NCI-H82 treated with DMSO at 0.1 percent for 48 hours (cell line): ENCODE measurements at regions not wholly inside any gene's neighbourhood (a gene's known extent, or its start where the extent isn't known, plus 50 kb on each side); places are given as distances from the start of the nearest gene placed in this dataset.

Experiments used
- DNase-seq: peaks from one replicate; lab custom pipeline; 2025; ENCODE audit not compliant: unreplicated experiment; lab: John Stamatoyannopoulos, UW

DNA sequence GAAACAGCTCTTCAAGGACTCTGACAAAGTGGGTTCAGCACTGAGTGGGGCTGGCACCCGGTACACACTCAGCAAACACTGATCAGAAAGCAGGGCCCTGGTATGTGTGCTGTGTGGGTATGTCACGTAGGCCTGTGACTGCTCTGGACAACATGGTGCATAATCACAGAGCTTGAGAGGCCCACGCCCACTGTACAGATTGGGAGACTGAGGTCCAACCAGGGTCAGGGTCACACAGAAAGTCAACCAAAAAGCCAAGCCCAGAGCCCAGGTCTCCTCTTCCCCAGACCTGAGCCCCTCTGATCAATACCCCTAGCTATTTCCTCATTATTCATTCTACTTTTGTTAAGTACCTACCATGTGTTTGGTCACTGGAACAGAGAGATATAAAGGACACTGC, 166.1 kb upstream of the LINGO1 start:
- DNase-seq, result no peak

DNA sequence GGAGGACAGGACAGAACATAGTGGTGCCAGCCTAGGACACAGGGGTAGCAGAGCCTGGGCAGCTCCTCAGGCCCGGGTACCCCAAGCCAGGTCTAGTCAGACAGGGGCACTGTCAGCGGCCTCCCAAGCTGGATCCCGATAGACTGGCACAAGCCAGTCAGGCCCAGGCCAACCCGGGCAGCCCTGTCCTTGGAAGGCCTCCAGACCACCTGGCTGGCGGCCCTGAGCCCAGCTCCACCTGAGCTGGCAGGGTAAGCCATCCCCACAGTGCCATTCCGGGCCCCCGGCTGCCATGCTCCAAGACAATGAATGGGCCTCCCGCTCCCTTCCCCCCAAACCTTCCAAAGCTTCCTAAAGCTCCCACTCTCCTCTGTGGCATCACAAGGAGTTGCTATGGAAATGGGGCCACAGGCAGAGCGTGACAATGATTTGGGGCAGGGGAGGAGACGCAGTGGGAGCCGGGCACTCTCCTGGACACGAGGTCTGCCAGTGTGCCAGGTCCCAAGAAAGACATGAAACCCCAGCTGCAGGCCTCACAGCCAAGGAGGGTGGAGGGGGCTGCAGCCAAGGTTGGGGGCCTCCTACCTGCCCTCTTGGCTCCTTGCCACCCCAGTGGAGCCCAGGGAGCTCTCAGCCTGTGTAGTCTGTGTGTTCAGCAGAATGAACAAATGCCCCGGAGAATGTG, 165.6 kb upstream of the LINGO1 start:
- DNase-seq, result no peak

DNA sequence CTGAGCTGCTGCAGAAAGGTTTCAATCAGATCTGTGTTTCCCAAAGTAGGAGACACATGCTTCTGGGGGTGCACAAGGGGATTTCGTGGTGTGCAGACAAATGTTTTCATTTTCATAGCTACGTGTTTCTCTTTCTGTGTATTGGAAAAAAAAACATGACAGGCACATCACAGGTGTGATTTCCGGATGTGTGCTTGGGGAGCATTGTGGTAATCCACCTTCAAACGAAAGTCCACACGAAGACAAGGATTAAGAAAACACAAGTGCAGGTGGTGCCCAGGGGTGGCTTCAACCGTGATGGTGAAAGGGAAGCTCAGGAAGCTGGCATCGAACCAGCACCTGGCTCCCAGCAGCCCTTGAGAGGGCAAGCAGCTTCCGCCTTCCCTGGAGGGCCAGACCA, 164.6 kb upstream of the LINGO1 start:
- no peak for DNase-seq

DNA sequence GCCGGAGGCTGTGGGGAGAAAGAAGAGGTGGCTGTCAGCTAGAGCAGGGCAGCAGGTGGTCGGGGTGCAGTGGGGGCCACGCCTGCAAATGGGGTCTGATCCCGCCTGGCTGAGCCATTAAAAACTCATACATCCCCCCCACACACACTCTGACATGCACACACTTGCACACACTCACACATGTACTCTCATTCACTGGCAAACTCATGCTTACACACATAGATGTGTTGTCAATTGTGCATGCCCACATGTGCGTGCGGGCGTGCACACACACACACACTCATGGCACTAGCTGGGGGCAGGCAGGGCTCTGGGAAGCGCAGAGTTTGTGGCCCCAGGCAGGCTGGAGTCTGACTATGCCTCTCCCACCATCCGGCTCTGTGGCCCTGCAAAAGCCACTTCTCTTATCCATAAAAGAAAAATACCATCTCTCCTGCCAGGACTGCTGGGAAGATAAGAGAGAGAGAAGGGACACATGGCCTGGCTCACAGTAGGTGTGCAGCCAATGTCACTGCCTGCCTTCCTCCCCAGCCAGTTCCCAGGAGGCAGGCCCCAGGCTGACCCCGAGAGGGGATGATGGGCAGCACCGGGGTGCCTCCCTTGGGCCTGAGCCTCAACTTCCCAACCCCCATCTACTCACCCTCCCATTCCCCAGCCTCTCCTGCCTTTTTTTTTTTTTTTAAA, 163.5 kb upstream of the LINGO1 start:
- DNase-seq, result no peak

DNA sequence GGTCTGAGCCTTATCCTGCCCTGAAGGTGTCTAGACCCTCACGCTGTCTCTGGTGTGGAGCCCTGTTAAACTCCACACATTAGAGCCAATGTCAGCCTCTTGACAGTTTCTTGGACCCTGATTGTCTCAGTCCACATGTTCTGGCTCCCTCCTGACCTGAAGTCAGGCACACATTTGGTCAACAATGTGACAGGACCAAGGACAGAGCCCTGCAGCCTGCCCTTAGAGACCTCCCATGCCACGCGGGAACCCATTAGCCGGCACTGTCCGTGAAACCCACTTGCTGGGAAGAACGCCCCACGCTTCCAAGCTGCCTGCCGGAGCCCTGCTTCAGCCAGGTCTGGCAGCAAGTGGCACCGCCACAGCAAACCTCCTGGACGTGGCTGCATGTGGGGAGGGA, 162.7 kb upstream of the LINGO1 start:
- DNase-seq, result no peak

DNA sequence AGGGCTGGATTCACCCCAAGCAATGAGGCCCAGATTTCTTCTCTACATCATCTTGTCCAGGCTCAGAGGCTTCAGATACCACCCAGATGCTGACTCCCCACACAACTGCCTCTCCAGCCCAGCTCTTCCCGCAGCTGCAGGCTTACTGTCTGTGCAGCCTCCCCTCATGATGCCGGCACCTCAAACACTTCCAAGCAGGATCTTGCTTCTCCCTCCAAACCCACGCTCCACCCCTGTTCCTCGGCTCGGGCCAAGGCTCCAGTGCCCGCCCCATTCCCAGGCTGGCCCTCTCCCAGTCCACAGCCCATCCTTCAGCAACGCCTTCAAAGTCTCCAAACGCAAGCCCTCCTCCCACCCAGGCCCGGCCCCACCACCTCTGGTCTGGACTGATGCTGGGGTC, 159.2 kb upstream of the LINGO1 start:
- no peak for DNase-seq

DNA sequence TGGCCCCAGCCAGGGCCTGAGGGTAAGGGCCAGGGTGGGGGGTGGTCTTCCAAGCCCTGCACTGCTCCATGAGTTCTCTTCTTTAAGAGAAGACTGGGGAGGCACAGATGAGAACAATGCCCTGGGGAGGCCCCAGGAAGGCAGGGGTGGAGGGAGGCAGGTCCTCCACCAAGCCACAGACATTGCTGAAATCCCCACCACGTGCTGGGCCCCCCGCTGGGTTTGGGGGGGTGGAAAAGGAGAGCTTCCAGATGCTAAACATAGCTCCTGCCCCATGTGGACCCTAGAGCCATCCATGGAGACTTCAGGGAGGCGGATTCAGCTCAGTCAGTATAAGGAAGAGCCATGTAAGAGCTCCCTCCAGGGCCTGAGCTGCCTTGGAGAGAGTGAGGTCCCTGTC, 157.8 kb upstream of the LINGO1 start:
- DNase-seq, result no peak

DNA sequence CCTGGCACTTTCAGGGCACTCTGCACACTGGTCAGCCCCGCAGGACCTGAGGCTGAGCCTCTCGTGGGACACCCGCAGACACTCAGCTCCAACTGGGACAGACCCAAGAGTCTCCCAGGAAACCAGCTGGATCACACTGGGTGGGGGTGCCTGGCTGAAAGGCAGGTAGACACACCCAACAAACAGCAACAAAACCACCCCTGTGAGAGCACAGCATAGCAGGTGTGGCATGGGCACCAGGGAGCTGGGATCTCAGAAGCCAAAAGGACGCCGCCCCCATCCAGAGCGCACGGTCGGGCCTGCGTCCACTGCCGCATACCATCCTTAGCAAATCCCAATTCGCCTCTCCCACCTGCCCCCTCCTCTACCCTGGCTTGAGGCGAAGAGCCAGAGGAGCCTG, 154.2 kb upstream of the LINGO1 start:
- DNase-seq, result no peak

DNA sequence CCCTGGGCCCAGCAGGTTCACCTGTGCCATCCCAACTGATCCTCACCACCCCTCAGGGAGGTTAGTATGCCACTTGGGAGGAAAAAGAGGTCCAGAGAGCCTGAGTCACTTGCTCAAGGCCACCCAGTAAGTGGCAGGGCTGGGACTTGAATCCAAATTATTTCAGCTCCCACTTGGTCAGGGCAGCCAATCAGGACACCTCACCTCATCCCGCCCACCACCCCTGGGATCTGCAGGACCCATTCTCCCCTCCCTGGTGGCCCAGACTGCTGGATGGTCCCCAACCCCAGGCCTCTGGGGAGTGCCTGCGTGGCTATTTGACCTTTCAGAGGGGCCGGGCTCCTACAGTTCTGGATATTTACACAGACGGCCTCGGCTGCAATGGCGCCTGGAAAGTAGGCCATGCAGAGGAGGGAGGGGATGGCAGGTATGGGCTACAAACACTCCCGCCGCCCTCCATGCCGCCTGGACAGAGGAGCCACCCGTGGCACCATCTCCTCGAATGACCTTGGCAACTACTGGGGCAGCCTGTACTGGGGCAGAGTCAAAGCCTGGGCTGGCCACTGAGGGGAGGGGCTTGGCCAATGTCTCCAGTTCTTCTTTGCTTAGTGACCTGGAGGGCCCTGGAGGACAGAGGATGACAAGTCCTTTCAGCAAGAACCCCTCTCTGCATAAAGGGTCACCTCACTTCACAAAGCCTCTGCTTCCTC, 153.6 kb upstream of the LINGO1 start:
- DNase-seq, result no peak

DNA sequence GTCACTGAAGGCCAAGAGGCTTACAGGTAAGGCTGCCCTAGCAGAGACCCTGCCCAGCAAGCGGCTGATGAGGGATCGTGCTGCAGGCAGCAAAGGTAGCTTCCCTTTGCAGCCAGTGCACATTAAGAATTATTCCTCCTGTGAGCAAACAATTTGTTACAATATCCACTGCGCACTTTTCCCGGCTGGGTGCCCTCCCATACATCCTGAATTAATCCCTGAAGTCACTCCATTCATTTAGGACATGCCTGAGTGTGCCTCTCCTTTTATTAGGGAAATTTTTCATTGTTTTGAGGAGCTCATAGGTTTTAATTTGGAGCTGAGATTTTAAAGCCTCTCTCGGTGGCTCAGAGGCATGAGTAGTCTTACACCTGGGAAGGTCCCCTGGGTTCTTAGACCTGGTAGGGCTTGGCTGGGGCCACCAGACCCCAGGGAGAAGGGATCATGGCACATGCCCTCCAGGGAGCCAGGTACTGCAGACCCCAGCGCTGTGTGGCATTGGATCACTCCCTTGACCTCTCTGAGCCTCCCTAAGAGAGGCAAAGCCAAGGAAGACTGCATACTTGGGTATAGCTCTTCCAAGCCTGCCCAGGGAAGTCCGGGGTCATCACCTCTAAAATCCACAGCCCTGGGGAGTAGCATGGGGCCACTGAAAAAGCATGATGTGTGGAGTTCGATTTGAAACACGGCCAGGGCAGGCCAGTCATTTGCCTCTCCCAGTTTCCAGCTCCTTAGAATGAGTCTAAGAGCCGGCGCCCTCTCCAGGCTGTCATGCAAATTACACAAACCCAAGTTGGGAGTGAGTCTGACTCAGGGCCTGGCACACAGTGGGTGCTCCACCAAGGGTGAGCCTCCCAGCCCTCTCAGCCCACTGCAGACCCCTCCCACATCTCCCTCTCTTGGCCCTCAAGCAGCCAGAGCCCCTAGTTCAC, 151.9 kb upstream of the LINGO1 start:
- no peak for DNase-seq

DNA sequence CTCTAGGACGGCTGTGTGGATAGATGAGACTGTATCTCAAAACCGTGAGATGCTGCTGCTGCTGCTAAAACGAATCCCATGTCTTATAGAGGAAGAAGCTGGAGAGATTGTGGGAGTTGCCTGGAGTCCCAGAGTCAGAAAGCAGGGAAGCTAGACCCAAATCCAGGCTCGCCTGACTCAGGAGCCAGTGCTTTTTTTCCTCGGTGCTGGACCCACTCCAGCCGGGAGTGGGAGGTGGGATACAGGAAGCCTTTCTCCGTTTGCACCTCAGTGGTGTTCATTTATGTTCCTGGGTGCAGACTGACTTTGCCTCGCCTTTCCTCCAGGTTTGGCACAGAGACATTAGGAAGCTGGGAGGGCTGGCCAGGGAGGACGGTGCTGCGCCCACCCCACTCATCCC, 150.9 kb upstream of the LINGO1 start:
- no peak for DNase-seq

DNA sequence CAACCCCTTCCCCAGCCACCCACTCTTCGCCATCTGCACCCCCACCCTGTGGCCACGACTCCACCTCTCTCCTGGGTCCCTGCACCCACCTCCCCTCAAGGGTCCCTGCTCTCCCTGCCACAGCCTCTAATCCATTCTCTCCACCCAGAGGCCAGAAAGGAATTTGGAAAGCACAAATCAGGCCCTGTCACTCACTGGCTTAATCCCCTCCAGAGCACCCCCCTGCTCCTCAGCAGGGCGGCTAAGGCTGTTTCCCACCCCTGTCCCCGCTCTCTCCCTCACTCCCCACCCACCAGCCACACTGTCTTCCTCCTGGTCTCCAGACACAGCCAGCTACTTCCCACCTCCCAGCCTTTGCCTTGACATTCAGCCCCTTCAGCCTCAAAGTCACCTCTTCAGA, 150.0 kb upstream of the LINGO1 start:
- DNase-seq, result peak; percentile 14

DNA sequence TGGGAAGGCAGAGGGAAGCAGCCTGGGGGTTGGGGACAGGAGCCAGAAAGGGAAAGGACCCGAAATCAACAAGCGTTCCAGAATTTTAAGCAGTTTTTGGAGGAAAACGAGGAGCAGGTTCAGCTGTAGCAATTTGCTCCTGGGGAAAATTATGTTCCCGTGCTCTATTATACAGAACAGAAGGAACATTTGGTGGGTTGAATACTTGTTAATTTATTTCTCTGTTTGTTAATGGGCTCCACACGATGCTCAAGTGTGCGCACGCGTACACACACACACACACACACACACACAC, 149.2 kb upstream of the LINGO1 start:
- no peak for DNase-seq

DNA sequence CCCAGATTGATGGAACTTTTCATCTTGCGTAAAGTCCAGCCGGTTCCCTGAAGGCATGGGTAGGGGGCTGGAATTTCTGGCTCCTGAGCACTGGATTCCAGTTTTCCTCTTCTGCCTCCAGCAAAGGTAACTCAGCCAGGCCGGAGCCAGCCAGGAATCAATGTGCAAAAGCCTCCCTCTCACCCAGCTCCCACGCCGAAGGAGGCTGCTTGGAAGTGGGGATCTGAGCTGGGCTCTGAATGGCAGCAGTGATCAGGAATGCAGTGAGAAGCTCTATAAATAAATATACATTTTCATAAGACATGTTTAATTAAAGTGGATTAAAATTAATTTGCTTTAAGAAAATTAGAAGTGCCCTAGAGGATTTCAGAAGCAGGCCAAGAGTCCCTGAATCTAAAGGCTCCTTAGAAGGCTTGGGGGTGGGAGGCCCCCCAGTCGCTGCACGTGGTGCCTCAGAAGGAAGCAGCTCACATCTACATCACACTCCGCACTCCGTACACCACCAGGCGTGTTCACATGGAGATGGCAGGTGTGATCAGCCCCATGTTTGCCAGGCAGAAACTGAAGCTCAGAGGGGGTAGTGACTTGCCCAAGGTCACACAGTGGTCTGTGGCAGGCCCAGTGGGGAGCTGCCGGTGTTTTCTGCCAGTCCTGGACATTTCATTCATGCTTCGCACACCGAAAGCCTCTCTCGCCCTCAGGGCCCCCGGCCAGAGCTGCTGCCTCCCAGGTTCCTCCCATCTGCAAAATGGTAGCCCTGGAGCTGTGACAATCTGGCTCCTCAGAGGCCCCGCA, 148.6 kb upstream of the LINGO1 start:
- DNase-seq, result no peak

DNA sequence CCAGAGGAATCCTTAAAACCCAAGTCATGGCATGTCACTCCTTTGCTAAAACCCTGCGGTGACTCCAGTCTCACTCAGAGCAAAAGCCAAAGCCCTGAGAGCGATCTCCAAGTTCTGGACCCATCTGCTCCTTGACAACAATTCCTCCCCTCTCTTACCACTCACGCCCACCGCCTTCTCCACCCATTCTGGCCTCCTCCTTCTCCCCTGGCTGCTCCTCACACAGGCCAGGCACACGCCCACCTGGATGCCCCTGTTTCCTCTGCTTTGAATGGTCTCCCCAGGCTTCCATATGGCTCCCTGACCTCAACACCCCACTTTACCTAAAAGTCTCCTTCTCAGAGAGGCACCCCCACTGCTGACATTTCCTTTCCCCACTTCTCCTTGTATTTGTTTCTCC, 146.1 kb upstream of the LINGO1 start:
- DNase-seq, result no peak

DNA sequence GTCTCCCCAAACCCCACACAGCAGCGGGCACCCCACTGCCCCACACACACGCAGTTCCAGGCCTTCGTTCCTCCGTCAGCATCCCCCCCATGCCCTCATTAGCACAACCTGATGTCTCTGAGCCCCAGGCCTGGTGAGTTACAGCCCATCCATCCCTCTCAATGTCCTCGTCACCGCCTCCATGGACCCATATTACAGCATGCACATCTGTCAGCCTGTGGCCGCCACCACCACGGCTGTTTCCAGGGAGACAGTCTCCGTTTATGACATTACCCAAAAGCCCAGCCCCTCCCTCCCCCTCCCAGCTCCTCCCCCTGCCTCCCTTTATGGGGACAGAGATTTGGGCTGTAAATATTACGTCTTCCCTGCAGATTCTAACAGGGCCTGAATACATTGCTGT, 143.1 kb upstream of the LINGO1 start:
- peak; percentile 25 for DNase-seq

DNA sequence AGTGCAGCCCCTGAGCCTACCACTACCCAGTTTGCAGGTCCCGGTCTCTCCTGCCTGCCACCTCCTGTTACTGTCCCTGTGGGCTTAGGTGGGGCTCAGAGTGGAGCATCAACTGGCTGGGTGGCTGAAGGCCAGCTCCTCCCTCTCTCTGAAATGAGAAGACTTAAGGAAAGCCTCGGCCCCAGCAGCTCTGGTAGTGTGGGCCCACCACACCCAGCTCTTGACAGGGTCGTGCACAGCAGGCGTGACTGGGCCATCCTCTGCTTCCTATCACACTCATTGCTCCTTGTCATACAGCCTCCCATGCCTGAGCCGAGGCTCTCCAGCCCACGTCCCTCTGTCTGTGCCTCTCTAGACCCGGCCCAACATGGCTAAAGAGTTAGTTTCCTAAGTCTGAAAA, 142.7 kb upstream of the LINGO1 start:
- DNase-seq, result no peak

DNA sequence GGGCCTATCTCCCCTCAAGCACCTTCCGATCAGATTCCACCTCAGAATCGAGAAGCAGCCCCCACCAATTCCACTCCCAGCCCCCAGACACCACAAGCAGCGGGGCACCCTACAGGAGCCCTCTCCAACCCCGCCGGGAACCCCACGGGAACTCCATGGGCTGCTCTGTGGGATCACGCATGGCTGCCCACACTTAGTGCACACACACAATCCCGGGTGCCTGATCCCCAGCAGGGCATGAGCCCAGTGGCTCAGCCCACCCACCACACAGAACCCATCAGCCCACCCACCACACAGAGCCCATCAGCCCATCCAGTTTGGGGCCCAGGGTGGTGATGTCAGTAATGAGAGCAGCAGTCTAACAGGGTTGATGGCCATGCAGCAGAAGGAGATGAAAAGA, 141.6 kb upstream of the LINGO1 start:
- DNase-seq, result no peak

DNA sequence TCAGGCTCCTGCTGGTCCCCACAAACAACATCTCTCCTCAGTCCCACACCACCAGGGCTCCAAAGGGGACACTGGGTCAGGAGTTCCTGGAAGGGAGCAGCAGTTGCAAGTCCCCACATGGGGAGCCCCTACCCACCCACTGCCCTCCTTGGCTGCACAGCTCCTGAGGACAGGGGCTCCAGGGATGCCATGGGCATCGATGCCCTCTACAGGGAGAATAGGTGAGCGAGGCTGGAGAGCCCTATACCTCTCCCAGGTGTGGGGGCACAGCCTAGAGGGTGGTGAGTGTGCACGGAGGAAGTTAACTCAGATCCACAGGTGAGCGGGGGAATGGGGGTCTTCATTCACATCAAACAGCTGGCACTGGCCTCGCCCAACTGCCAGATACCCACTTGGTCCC, 141.2 kb upstream of the LINGO1 start:
- DNase-seq, result no peak

DNA sequence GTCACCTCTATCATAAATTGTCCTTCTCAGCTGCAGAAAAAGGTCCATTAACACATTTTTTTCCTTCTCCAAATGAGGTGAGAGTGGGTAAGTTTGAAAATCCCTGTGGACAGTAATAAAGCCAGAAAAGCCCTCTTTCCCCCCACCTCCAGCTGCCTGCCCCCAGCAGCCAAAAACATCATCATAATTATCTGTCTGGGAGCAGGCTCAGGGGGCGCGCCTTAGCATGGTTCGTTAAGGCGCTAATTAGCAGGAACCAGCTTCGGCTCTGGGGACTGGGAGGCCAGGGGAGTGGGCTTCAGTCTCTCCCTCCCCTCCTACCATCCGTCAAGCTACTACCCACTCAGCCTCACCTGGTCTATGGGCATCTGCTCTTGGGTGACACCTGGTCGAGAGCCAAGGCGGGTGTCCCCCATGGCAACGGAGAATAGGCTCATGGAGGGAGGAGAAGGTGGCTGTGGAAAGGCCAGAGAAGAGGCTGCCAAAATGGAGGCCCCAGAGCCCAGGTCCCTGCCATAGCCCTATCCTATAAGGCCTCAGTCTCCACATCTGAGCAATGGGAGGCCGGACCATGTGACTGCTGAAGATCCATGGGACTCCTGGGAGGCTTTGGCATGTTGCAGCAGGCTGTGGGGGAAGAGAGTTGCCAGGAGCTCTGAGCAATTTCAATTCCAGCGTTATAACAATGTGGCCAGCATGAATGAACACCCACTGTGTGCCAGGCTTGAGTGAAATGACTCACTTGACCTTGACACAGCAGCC, 140.1 kb upstream of the LINGO1 start:
- DNase-seq, result no peak
